ENCODE measurements at regions not wholly inside any gene's neighbourhood (a gene's known extent, or its start where the extent isn't known, plus 50 kb on each side); places are given as distances from the start of the nearest gene placed in this dataset.
A peak's percentile ranks its signal among the peaks of the same experiment; 100 is the strongest.

DNA sequence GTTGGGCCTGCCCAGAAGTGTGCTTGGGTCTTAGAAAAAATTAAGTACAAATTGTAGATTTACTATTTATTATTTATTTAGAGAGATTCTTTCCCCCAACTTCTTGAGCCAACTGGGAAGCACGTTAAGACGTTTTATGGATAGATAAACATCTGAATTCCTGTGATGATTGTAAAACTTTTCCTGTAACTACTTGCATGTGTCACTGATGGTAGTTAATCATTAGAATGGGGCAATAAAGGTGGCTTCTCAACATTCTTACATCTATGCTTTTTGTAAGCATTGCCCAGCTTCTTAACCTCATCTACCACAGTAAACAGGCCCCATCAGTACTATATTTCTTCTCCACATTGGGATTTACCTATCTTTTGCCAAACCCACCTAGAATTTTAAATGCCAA is 559.8 kb downstream of the LMO4 start:
- H3K4me3 ChIP-seq: no peak overlapping the region
- TF ChIP-seq, protein P1, sequence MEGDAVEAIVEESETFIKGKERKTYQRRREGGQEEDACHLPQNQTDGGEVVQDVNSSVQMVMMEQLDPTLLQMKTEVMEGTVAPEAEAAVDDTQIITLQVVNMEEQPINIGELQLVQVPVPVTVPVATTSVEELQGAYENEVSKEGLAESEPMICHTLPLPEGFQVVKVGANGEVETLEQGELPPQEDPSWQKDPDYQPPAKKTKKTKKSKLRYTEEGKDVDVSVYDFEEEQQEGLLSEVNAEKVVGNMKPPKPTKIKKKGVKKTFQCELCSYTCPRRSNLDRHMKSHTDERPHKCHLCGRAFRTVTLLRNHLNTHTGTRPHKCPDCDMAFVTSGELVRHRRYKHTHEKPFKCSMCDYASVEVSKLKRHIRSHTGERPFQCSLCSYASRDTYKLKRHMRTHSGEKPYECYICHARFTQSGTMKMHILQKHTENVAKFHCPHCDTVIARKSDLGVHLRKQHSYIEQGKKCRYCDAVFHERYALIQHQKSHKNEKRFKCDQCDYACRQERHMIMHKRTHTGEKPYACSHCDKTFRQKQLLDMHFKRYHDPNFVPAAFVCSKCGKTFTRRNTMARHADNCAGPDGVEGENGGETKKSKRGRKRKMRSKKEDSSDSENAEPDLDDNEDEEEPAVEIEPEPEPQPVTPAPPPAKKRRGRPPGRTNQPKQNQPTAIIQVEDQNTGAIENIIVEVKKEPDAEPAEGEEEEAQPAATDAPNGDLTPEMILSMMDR (IDR thresholded peaks at IDR 0.05 in 4 of 5, conservative IDR thresholded peaks at IDR 0.05 in 1 of 5): no peak
- TF ChIP-seq POLR2A (IDR thresholded peaks at IDR 0.05): no peak
- H3K27me3 ChIP-seq: no peaks in the 10 kb centered on the region
- H3K4me1 ChIP-seq: peaks cover 7 to 22% of the 10 kb centered on the region in 2 donors
- no peaks in the 10 kb centered on the region for H3K9me3 ChIP-seq
- no peak overlapping the region for H3K27ac ChIP-seq
- H3K36me3 ChIP-seq: no peaks in the 10 kb centered on the region
- ATAC-seq: no peak
- DNase-seq: no peak
- intact Hi-C loops (cut with DNase I; ENCODE audit: low total_unique reads): no loop called here
- in situ Hi-C loops (cut with MboI; ENCODE audit: low sequenced_read_pairs in 4 of 4): no loop called here

DNA sequence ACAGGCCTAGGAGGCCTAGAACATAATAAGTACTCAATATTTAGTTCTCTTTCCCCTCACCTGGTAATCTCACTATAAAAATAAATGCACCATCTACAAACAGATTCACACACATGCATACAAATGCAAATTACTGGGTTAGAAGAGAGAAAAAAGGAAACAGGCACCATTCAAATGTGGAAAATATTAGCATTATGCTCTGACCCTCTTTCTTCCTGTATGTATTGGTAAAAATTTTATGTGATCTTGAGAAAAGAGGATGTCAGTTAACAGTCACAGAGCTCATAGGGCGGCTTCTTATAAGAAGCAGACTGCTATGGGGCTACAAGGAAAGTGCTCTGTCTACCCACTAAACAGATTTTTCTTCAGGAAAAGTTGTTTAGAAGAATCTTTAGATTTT is 565.4 kb downstream of the LMO4 start:
- no peak for DNase-seq
- no peaks in the 10 kb centered on the region for H3K4me1 ChIP-seq
- no peaks in the 10 kb centered on the region for H3K9me3 ChIP-seq
- H3K27ac ChIP-seq: no peak overlapping the region
- no peaks in the 10 kb centered on the region for H3K27me3 ChIP-seq
- ATAC-seq: no peak
- H3K36me3 ChIP-seq: no peaks in the 10 kb centered on the region
- intact Hi-C loops (cut with DNase I; ENCODE audit: low total_unique reads): no loop called here
- H3K4me3 ChIP-seq: no peak overlapping the region
- TF ChIP-seq, protein P1 (IDR thresholded peaks at IDR 0.05 in 4 of 5, conservative IDR thresholded peaks at IDR 0.05 in 1 of 5): no peak
- no peak for TF ChIP-seq POLR2A (IDR thresholded peaks at IDR 0.05)
- in situ Hi-C loops (cut with MboI; ENCODE audit: low sequenced_read_pairs in 4 of 4): no loop called here

DNA sequence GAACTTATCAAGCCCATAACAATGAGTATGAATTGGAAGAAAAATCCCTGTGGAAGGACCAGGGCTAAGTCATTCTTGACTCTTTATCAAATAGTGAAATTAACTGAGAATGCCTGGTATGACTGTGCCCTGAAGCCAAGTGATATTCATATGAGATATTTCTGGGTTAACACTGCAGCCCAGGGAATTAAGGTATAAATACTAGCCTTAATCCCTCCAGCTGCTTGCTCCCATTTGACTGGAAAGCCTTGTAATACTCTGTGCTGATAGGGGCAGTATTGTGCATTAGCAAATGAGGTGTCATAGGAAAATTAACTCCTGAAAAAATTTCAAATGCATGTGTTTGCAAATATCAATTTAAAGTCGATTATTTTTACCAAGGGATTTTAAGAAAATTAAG is 568.8 kb downstream of the LMO4 start:
- intact Hi-C loops (cut with DNase I; ENCODE audit: low total_unique reads): no loop called here

DNA sequence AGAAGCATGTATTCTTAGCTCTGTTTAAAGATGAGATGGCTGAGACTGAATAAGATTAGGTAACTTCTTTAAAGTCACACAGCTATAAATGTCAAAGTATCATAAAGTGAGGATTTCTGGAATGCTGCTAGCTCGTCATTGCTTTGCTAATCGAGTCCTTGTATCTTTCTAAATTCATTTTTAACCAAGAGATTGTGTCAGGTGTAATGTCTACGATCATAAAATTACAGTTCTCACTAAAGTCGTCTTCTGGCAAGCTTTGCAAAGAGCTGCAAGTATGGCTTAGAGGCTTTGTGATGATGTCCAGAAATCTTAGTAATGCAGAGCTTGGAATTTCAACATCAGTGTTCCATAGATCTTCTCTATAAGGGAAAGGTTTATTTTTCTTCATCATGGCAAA is 569.8 kb downstream of the LMO4 start:
- Histone ChIP-seq H3K27ac (no peak overlapping the region), H3K4me3 (no peak overlapping the region), H3K9me3 (no peaks in the 10 kb centered on the region), H3K36me3 (no peaks in the 10 kb centered on the region), H3K27me3 (no peaks in the 10 kb centered on the region), H3K4me1 (no peaks in the 10 kb centered on the region)
- intact Hi-C loops (cut with DNase I; ENCODE audit: low total_unique reads) (no loop called here), in situ Hi-C loops (cut with MboI; ENCODE audit: low sequenced_read_pairs in 4 of 4) (no loop called here)
- TF ChIP-seq POLR2A (IDR thresholded peaks at IDR 0.05): no peak
- TF ChIP-seq, protein P1 (IDR thresholded peaks at IDR 0.05 in 4 of 5, conservative IDR thresholded peaks at IDR 0.05 in 1 of 5): no peak
- ATAC-seq: peak in 1 of 2 donors; percentile 45
- no peak for DNase-seq

More for the DNA sequence above, 568.8 kb downstream of the LMO4 start:
- in situ Hi-C loops (cut with MboI; ENCODE audit: low sequenced_read_pairs in 4 of 4): no loop called here
- Histone ChIP-seq H3K27ac (no peak overlapping the region), H3K4me1 (no peaks in the 10 kb centered on the region), H3K27me3 (no peaks in the 10 kb centered on the region), H3K4me3 (no peak overlapping the region), H3K36me3 (no peaks in the 10 kb centered on the region), H3K9me3 (no peaks in the 10 kb centered on the region)
- TF ChIP-seq POLR2A (IDR thresholded peaks at IDR 0.05): no peak
- TF ChIP-seq, protein P1 (IDR thresholded peaks at IDR 0.05 in 4 of 5, conservative IDR thresholded peaks at IDR 0.05 in 1 of 5): no peak
- no peak for ATAC-seq
- no peak for DNase-seq

DNA sequence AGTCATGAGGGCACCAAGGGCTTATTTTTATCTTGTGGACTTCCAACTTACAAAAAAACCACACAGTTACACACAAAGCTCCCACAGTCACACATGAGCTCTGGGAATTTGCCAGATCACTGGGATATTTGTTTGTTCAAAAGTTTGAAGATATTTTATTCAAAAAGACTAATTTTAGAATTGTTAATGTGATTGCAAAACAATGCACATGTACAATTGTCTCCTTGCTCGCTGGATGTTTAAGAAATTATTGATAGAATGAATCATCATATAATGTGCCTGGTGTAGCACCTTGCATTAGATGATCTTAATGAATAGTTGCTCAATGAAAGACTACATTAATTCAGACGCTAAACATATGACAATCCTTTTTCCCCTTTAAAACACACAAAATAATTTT is 570.3 kb downstream of the LMO4 start:
- no peaks in the 10 kb centered on the region for H3K9me3 ChIP-seq
- in situ Hi-C loops (cut with MboI; ENCODE audit: low sequenced_read_pairs in 4 of 4) (no loop called here), intact Hi-C loops (cut with DNase I; ENCODE audit: low total_unique reads) (no loop called here)
- H3K27me3 ChIP-seq: no peaks in the 10 kb centered on the region
- H3K36me3 ChIP-seq: no peaks in the 10 kb centered on the region
- no peak for ATAC-seq
- no peak overlapping the region for H3K27ac ChIP-seq
- H3K4me1 ChIP-seq: no peaks in the 10 kb centered on the region
- DNase-seq: no peak
- TF ChIP-seq, protein P1 (IDR thresholded peaks at IDR 0.05 in 4 of 5, conservative IDR thresholded peaks at IDR 0.05 in 1 of 5): no peak
- no peak for TF ChIP-seq POLR2A (IDR thresholded peaks at IDR 0.05)
- H3K4me3 ChIP-seq: no peak overlapping the region

Data from gastrocnemius medialis (tissue), 4 donors.